ENCODE measurements at regions not wholly inside any gene's neighbourhood (a gene's known extent, or its start where the extent isn't known, plus 50 kb on each side); places are given as distances from the start of the nearest gene placed in this dataset.

GRCh38 chr16:51407199-51407598 lies 256.1 kb upstream of the SALL1 start:
- TF ChIP-seq CTCF (IDR thresholded peaks at IDR 0.05) (no peak), ZFX (IDR thresholded peaks at IDR 0.05; ENCODE audit: borderline replicate concordance) (no peak)
